ENCODE measurements at regions not wholly inside any gene's neighbourhood (a gene's known extent, or its start where the extent isn't known, plus 50 kb on each side); places are given as distances from the start of the nearest gene placed in this dataset.
"Not testable (repeated sequence)": the region's sequence is repeated elsewhere in the genome, so short reads cannot be mapped to it uniquely, and the experiment has no call there.

DNA sequence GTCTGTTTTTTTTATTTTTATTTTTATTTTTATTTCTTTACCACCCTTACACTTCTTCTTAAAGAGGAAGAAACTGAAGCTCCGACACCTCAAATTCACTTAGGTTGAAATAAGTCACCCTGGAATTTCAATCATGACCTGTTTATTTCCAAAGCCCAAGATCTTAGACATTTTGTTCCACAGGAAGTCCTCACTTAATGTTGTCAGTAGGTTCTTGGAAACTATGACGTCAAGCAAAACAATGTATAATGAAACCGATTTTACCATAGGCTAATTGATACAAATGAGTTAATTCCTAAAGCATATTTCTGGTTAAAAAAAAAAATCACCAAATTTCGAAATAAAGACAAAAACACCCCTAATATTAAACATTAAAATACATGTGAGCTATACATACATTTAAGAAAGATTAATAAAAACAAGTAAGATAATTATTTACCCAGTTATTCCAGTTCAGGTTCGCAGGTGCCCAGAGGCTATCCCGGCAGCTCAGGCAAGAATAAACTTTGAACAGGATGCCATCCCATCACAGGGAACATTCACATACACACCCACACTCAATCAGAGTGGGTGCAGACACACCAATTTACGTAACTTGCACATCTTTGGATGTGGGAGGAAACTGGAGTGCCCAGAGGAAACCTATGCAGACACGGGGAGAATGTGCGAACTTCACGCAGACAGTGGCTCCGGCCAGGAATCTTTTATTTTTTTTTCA is 391.0 kb downstream of the RAP2B start:
- POLR2A ChIA-PET: no interaction called here

DNA sequence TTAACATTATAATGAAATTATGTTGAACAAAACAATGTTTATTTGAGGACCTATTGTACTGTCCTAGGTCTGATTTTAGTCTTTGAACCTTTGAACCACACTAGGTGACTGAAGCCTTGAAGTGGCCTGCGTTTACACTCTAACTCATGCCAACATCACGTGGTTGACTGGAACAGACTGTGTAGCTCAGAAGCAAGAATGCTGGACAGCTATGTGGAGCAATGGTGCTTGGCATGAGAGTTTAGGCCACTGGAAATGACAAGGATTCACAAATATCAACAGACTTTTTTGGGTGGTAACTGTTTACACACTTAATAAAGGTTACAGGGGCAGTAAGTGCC is 391.5 kb downstream of the RAP2B start:
- no peaks in the 10 kb centered on the region for H3K9me3 ChIP-seq
- no peak overlapping the region for H3K4me3 Mint-ChIP-seq (ENCODE audit: unreplicated experiment)
- H3K4me3 ChIP-seq (ENCODE audit: low read depth, low read length): no peak overlapping the region
- no peaks in the 10 kb centered on the region for H3K4me1 Mint-ChIP-seq (ENCODE audit: low read depth, unreplicated experiment)
- no TSS peak for BruUV-seq (replicated peaks)
- H3K27me3 Mint-ChIP-seq (ENCODE audit: insufficient read depth, unreplicated experiment): no peaks in the 10 kb centered on the region
- DNase-seq: no peak
- TF ChIP-seq, protein P1, sequence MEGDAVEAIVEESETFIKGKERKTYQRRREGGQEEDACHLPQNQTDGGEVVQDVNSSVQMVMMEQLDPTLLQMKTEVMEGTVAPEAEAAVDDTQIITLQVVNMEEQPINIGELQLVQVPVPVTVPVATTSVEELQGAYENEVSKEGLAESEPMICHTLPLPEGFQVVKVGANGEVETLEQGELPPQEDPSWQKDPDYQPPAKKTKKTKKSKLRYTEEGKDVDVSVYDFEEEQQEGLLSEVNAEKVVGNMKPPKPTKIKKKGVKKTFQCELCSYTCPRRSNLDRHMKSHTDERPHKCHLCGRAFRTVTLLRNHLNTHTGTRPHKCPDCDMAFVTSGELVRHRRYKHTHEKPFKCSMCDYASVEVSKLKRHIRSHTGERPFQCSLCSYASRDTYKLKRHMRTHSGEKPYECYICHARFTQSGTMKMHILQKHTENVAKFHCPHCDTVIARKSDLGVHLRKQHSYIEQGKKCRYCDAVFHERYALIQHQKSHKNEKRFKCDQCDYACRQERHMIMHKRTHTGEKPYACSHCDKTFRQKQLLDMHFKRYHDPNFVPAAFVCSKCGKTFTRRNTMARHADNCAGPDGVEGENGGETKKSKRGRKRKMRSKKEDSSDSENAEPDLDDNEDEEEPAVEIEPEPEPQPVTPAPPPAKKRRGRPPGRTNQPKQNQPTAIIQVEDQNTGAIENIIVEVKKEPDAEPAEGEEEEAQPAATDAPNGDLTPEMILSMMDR (IDR thresholded peaks at IDR 0.05; ENCODE audit: insufficient read depth in 1 of 2, low read depth in 1 of 2, low read length in 1 of 2, severe bottlenecking in 1 of 2, unreplicated experiment in 1 of 2): no peak
- H3K36me3 Mint-ChIP-seq (ENCODE audit: insufficient read depth, unreplicated experiment): peaks cover 3% of the 10 kb centered on the region
- ChIA-PET CTCF (no interaction called here), POLR2A (no interaction called here)
- no peak overlapping the region for H3K27ac Mint-ChIP-seq (ENCODE audit: unreplicated experiment)
- H3K4me1 ChIP-seq: no peaks in the 10 kb centered on the region
- intact Hi-C loops (cut with micrococcal nuclease; ENCODE audit: unreplicated experiment): no loop called here
- no peaks in the 10 kb centered on the region for H3K36me3 ChIP-seq (ENCODE audit: control insufficient read depth, insufficient read depth, low read length)
- H3K9me3 Mint-ChIP-seq (ENCODE audit: unreplicated experiment): peaks cover 5% of the 10 kb centered on the region
- H3K27me3 ChIP-seq (replicated peaks; ENCODE audit: control insufficient read depth, insufficient read depth, low read length): no peaks in the 10 kb centered on the region

More for the DNA sequence above, 391.0 kb downstream of the RAP2B start:
- Mint-ChIP-seq H3K9me3 (ENCODE audit: unreplicated experiment) (no peaks in the 10 kb centered on the region), H3K27ac (ENCODE audit: unreplicated experiment) (no peak overlapping the region), H3K4me3 (ENCODE audit: unreplicated experiment) (no peak overlapping the region), H3K36me3 (ENCODE audit: insufficient read depth, unreplicated experiment) (no peaks in the 10 kb centered on the region), H3K4me1 (ENCODE audit: low read depth, unreplicated experiment) (no peaks in the 10 kb centered on the region), H3K27me3 (ENCODE audit: insufficient read depth, unreplicated experiment) (no peaks in the 10 kb centered on the region)
- Histone ChIP-seq H3K27me3 (replicated peaks; ENCODE audit: control insufficient read depth, insufficient read depth, low read length) (no peaks in the 10 kb centered on the region), H3K36me3 (ENCODE audit: control insufficient read depth, insufficient read depth, low read length) (no peaks in the 10 kb centered on the region), H3K4me1 (no peaks in the 10 kb centered on the region), H3K9me3 (no peaks in the 10 kb centered on the region), H3K4me3 (ENCODE audit: low read depth, low read length) (no peak overlapping the region)
- BruUV-seq (replicated peaks): no TSS peak
- DNase-seq: no peak
- intact Hi-C loops (cut with micrococcal nuclease; ENCODE audit: unreplicated experiment): no loop called here
- TF ChIP-seq, protein P1 (IDR thresholded peaks at IDR 0.05; ENCODE audit: insufficient read depth in 1 of 2, low read depth in 1 of 2, low read length in 1 of 2, severe bottlenecking in 1 of 2, unreplicated experiment in 1 of 2): no peak
- CTCF ChIA-PET: no interaction called here

- Mint-ChIP-seq H3K4me1 (ENCODE audit: low read depth, unreplicated experiment) (no peaks in the 10 kb centered on the region), H3K4me3 (ENCODE audit: unreplicated experiment) (no peak overlapping the region), H3K27ac (ENCODE audit: unreplicated experiment) (no peak overlapping the region), H3K9me3 (ENCODE audit: unreplicated experiment) (peaks cover 15% of the 10 kb centered on the region), H3K27me3 (ENCODE audit: insufficient read depth, unreplicated experiment) (no peaks in the 10 kb centered on the region), H3K36me3 (ENCODE audit: insufficient read depth, unreplicated experiment) (peaks cover 5% of the 10 kb centered on the region)
- TF ChIP-seq, protein P1 (IDR thresholded peaks at IDR 0.05; ENCODE audit: insufficient read depth in 1 of 2, low read depth in 1 of 2, low read length in 1 of 2, severe bottlenecking in 1 of 2, unreplicated experiment in 1 of 2): no peak
- no peaks in the 10 kb centered on the region for H3K9me3 ChIP-seq
- POLR2A ChIA-PET: no interaction called here
- no peak overlapping the region for H3K4me3 ChIP-seq (ENCODE audit: low read depth, low read length)
- intact Hi-C loops (cut with micrococcal nuclease; ENCODE audit: unreplicated experiment): no loop called here
- no peaks in the 10 kb centered on the region for H3K4me1 ChIP-seq
- no peak for DNase-seq
- BruUV-seq (replicated peaks): no TSS peak
- CTCF ChIA-PET: no interaction called here
- H3K27me3 ChIP-seq (replicated peaks; ENCODE audit: control insufficient read depth, insufficient read depth, low read length): no peaks in the 10 kb centered on the region
- H3K36me3 ChIP-seq (ENCODE audit: control insufficient read depth, insufficient read depth, low read length): no peaks in the 10 kb centered on the region
These were observed 393.9 kb downstream of the RAP2B start for GRCh38 chr3:153555919-153556318.

GRCh38 chr3:153559366-153559765 is 397.3 kb downstream of the RAP2B start:
- H3K36me3 Mint-ChIP-seq (ENCODE audit: insufficient read depth, unreplicated experiment); BruUV-seq (replicated peaks); H3K4me1 Mint-ChIP-seq (ENCODE audit: low read depth, unreplicated experiment); H3K27ac Mint-ChIP-seq (ENCODE audit: unreplicated experiment); H3K36me3 ChIP-seq (ENCODE audit: control insufficient read depth, insufficient read depth, low read length); intact Hi-C loops (cut with micrococcal nuclease; ENCODE audit: unreplicated experiment); CTCF ChIA-PET; POLR2A ChIA-PET; H3K4me3 ChIP-seq (ENCODE audit: low read depth, low read length); H3K4me1 ChIP-seq; DNase-seq; H3K4me3 Mint-ChIP-seq (ENCODE audit: unreplicated experiment); H3K9me3 ChIP-seq; H3K27me3 Mint-ChIP-seq (ENCODE audit: insufficient read depth, unreplicated experiment); H3K27me3 ChIP-seq (replicated peaks; ENCODE audit: control insufficient read depth, insufficient read depth, low read length): not testable (repeated sequence)
- peaks cover 33% of the 10 kb centered on the region for H3K9me3 Mint-ChIP-seq (ENCODE audit: unreplicated experiment)

Data from Caco-2 (cell line).